ENCODE measurements at regions not wholly inside any gene's neighbourhood (a gene's known extent, or its start where the extent isn't known, plus 50 kb on each side); places are given as distances from the start of the nearest gene placed in this dataset.

- TF ChIP-seq TEAD4 (CRISPR knock-in tag; IDR thresholded peaks at IDR 0.05) (no peak), CTCF (IDR thresholded peaks at IDR 0.05) (no peak), HMGXB4 (CRISPR knock-in tag; IDR thresholded peaks at IDR 0.05) (no peak), ZNF423 (CRISPR knock-in tag; IDR thresholded peaks at IDR 0.05) (no peak), FOXP1 (CRISPR knock-in tag; IDR thresholded peaks at IDR 0.05; ENCODE audit: borderline replicate concordance) (no peak), EMX1 (CRISPR knock-in tag; IDR thresholded peaks at IDR 0.05) (no peak), PRRX2 (CRISPR knock-in tag; IDR thresholded peaks at IDR 0.05) (no peak), MYBL2 (CRISPR knock-in tag; IDR thresholded peaks at IDR 0.05) (no peak), SMAD3 (CRISPR knock-in tag; IDR thresholded peaks at IDR 0.05; ENCODE audit: borderline replicate concordance) (no peak), TCF7 (CRISPR knock-in tag; IDR thresholded peaks at IDR 0.05; ENCODE audit: low read depth) (no peak)
- TF ChIP-seq, protein P1, sequence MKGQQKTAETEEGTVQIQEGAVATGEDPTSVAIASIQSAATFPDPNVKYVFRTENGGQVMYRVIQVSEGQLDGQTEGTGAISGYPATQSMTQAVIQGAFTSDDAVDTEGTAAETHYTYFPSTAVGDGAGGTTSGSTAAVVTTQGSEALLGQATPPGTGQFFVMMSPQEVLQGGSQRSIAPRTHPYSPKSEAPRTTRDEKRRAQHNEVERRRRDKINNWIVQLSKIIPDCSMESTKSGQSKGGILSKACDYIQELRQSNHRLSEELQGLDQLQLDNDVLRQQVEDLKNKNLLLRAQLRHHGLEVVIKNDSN (CRISPR knock-in tag; IDR thresholded peaks at IDR 0.05), result no peak
These were observed 385.2 kb downstream of the NPIPA8 start for GRCh38 chr16:17951378-17951777.

Measured in WTC11 (cell line).